H9 (cell line): ENCODE measurements at regions not wholly inside any gene's neighbourhood (a gene's known extent, or its start where the extent isn't known, plus 50 kb on each side); places are given as distances from the start of the nearest gene placed in this dataset.

Experiments used
- DNase-seq: peaks from one replicate; pipeline ENCODE4 v3.0.0-alpha.2; 2017
- H2AFZ ChIP-seq: one replicate; pipeline ENCODE4 v1.6.1; 2013; ENCODE audit warnings: mild to moderate bottlenecking, low read length, control low read depth, moderate library complexity
- H2AK5ac ChIP-seq: 2 replicates; pipeline ENCODE4 v1.6.1; 2013; ENCODE audit warnings: low read length, control low read depth, mixed read lengths; ENCODE audit not compliant: insufficient read length
- H2BK120ac ChIP-seq: one replicate; pipeline ENCODE4 v1.6.1; 2013; ENCODE audit warnings: low read depth, mild to moderate bottlenecking, low read length, control low read depth, inconsistent platforms; ENCODE audit not compliant: poor library complexity, severe bottlenecking
- H2BK12ac ChIP-seq: 2 replicates; pipeline ENCODE4 v1.6.1; 2013; ENCODE audit warnings: low read length, control low read depth, mixed read lengths, low read depth; ENCODE audit not compliant: insufficient read length
- H2BK15ac ChIP-seq: 2 replicates; pipeline ENCODE4 v1.6.1; 2013; ENCODE audit warnings: low read depth, low read length, control low read depth
- H2BK20ac ChIP-seq: one replicate; pipeline ENCODE4 v1.6.1; 2013; ENCODE audit warnings: low read depth, mild to moderate bottlenecking, low read length, control low read depth, inconsistent platforms; ENCODE audit not compliant: poor library complexity, severe bottlenecking
- H2BK5ac ChIP-seq: 2 replicates; pipeline ENCODE4 v1.6.1; 2013; ENCODE audit warnings: low read length, control low read depth, mixed read lengths; ENCODE audit not compliant: insufficient read length
- H3K14ac ChIP-seq: 2 replicates; pipeline ENCODE4 v1.6.1; 2013; ENCODE audit warnings: low read length, control low read depth; ENCODE audit not compliant: insufficient read depth
- H3K18ac ChIP-seq: 2 replicates; pipeline ENCODE4 v1.6.1; 2013; ENCODE audit warnings: low read depth, mild to moderate bottlenecking, mixed read lengths, low read length, control low read depth; ENCODE audit not compliant: insufficient read length
- H3K23ac ChIP-seq: 2 replicates; pipeline ENCODE4 v1.6.1; 2013; ENCODE audit warnings: low read length, control low read depth, mixed read lengths, low read depth; ENCODE audit not compliant: insufficient read length
- H3K23me2 ChIP-seq: 2 replicates; pipeline ENCODE4 v1.6.1; 2013; ENCODE audit warnings: low read depth, mild to moderate bottlenecking, mixed read lengths, low read length, control low read depth; ENCODE audit not compliant: insufficient read length, poor library complexity, severe bottlenecking
- H3K27ac ChIP-seq: 2 replicates; pipeline ENCODE4 v1.5.1; 2013; ENCODE audit warnings: low read length, control low read depth, mixed read lengths, low read depth; ENCODE audit not compliant: insufficient read length
- H3K27me3 ChIP-seq: 2 replicates; pipeline ENCODE4 v1.6.1; 2013; ENCODE audit warnings: low read length, control low read depth, inconsistent platforms; ENCODE audit not compliant: insufficient read depth
- H3K4ac ChIP-seq: 2 replicates; pipeline ENCODE4 v1.6.1; 2013; ENCODE audit warnings: low read depth, mild to moderate bottlenecking, control low read depth, inconsistent platforms, low read length, moderate library complexity
- H3K4me1 ChIP-seq: 2 replicates; pipeline ENCODE4 v1.6.1; 2013; ENCODE audit warnings: low read length, control low read depth, inconsistent platforms; ENCODE audit not compliant: insufficient read depth
- H3K4me2 ChIP-seq: 2 replicates; pipeline ENCODE4 v1.6.1; 2013; ENCODE audit warnings: low read length, control low read depth, mixed read lengths; ENCODE audit not compliant: insufficient read length, insufficient read depth
- H3K56ac ChIP-seq: 2 replicates; pipeline ENCODE4 v1.6.1; 2013; ENCODE audit warnings: low read depth, mild to moderate bottlenecking, mixed read lengths, low read length, control low read depth; ENCODE audit not compliant: insufficient read length
- H3K79me1 ChIP-seq: 2 replicates; pipeline ENCODE4 v1.6.1; 2013; ENCODE audit warnings: low read depth, mild to moderate bottlenecking, moderate library complexity, low read length, control low read depth, inconsistent platforms; ENCODE audit not compliant: insufficient read depth, poor library complexity, severe bottlenecking
- H3K79me2 ChIP-seq: 2 replicates; pipeline ENCODE4 v1.6.1; 2013; ENCODE audit warnings: low read length, control low read depth, inconsistent platforms; ENCODE audit not compliant: insufficient read depth
- H3K9ac ChIP-seq: 2 replicates; pipeline ENCODE4 v1.6.1; 2013; ENCODE audit warnings: low read length, control low read depth, mixed read lengths; ENCODE audit not compliant: insufficient read length; ENCODE audit errors: extremely low read depth
- H3K9me3 ChIP-seq: one replicate; pipeline ENCODE4 v1.6.1; 2013; ENCODE audit warnings: low read depth, low read length, inconsistent platforms; ENCODE audit not compliant: control insufficient read depth
- H3T11ph ChIP-seq: one replicate; pipeline ENCODE4 v1.6.1; 2013; ENCODE audit warnings: mild to moderate bottlenecking, low read length, control low read depth, inconsistent platforms
- H4K20me1 ChIP-seq: one replicate; pipeline ENCODE4 v1.6.1; 2013; ENCODE audit not compliant: control insufficient read depth, insufficient read length, insufficient read depth
- H4K5ac ChIP-seq: 2 replicates; pipeline ENCODE4 v1.6.1; 2013; ENCODE audit warnings: low read depth, mild to moderate bottlenecking, mixed read lengths, low read length, control low read depth; ENCODE audit not compliant: insufficient read length
- H4K8ac ChIP-seq: replicated peaks from 2 replicates; pipeline ENCODE4 v1.6.1; 2013; ENCODE audit warnings: low read length, control low read depth, mixed read lengths, low read depth; ENCODE audit not compliant: insufficient read length
- H4K91ac ChIP-seq: 2 replicates; pipeline ENCODE4 v1.6.1; 2013; ENCODE audit warnings: low read depth, mild to moderate bottlenecking, moderate library complexity, mixed read lengths, low read length, control low read depth; ENCODE audit not compliant: insufficient read length
- H3K27ac Mint-ChIP-seq, 3 experiments: 2 replicates in 2 of 3; 3 replicates in 1 of 3; pipeline ENCODE4 v1.8.0; 2020 to 2021; ENCODE audit warnings: mixed read lengths in 3 of 3, mild to moderate bottlenecking in 1 of 3, moderate library complexity in 1 of 3
- H3K27me3 Mint-ChIP-seq: 2 replicates; pipeline ENCODE4 v1.8.0; 2021; ENCODE audit warnings: low read depth, mild to moderate bottlenecking, moderate library complexity, mixed read lengths
- H3K36me3 Mint-ChIP-seq, 3 experiments: 2 replicates in 2 of 3; 3 replicates in 1 of 3; pipeline ENCODE4 v1.8.0; 2020 to 2021; ENCODE audit warnings: low read depth in 3 of 3, mixed read lengths in 3 of 3; ENCODE audit not compliant: insufficient read depth in 1 of 3
- H3K4me1 Mint-ChIP-seq, 2 experiments: 2 replicates each; pipeline ENCODE4 v1.8.0; 2020; ENCODE audit warnings: mixed read lengths in 2 of 2
- H3K4me3 Mint-ChIP-seq, 2 experiments: 2 replicates in 1 of 2; 3 replicates in 1 of 2; pipeline ENCODE4 v1.8.0; 2020 to 2021; ENCODE audit warnings: mild to moderate bottlenecking in 2 of 2, mixed read lengths in 2 of 2, moderate library complexity in 1 of 2
- H3K9me3 Mint-ChIP-seq, 2 experiments: 2 replicates in 1 of 2; 3 replicates in 1 of 2; pipeline ENCODE4 v1.8.0; 2020; ENCODE audit warnings: mild to moderate bottlenecking in 2 of 2, mixed read lengths in 2 of 2, moderate library complexity in 1 of 2
- WGBS: extraction: QIAGEN DNeasy Blood & Tissue Kit; methylation state at CpG from one replicate; pipeline ENCODE4 v1.1.7; 2013; ENCODE audit warnings: missing lambda C conversion rate, low lambda C conversion rate, mixed read lengths; ENCODE audit not compliant: insufficient read length; ENCODE audit errors: extremely low coverage; 5-methylcytosine and 5-hydroxymethylcytosine counted together
- TF ChIP-seq, protein P1 (sequence below): fragments of 200-600 bp; sonication (generic); conservative IDR thresholded peaks from 3 replicates; pipeline ENCODE4 v1.8.0; 2021; ENCODE audit warnings: antibody characterized with exemption, mild to moderate bottlenecking

DNA sequence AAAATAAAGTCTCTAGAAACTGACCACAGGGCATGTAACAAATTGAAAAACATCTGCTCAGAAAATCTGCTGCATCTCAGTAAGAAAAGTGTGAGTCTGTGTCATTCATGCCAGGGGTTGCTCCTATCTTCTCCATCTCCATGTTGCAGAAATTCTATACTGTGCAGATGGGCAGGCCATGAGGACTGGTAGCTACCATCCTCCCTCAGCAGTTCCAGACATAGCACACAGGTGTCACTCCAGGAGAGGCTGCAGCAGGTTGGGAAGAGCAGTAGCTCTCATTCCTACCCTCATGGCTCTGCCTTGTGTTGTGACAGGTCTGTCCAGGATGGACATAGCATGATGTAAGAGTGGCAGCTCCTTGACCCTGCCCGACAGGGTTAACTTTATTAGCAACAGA is 173.4 kb downstream of the NDUFS4 start:
- Mint-ChIP-seq H3K27ac (no peak overlapping the region), H3K27me3 (no peaks in the 10 kb centered on the region), H3K36me3 (peaks cover 0 to 2% (median 0%) of the 10 kb centered on the region in 3 experiments; a peak in 3 of 7 replicates), H3K9me3 (peaks cover 0 to 6% of the 10 kb centered on the region in 2 experiments; a peak in 2 of 5 replicates), H3K4me3 (no peak overlapping the region), H3K4me1 (no peaks in the 10 kb centered on the region; a peak in 2 of 4 replicates)
- Histone ChIP-seq H3K4me2 (no peak overlapping the region), H2AFZ (no peak overlapping the region), H3T11ph (no peak overlapping the region), H3K4ac (no peak overlapping the region), H4K91ac (no peak overlapping the region), H3K79me2 (no peaks in the 10 kb centered on the region), H3K14ac (no peak overlapping the region), H2BK20ac (no peak overlapping the region), H3K23me2 (no peaks in the 10 kb centered on the region), H3K79me1 (no peaks in the 10 kb centered on the region), H2BK5ac (no peak overlapping the region), H2BK15ac (no peak overlapping the region), H4K20me1 (no peaks in the 10 kb centered on the region), H3K23ac (no peak overlapping the region), H3K18ac (no peak overlapping the region), H4K5ac (no peak overlapping the region), H3K9me3 (no peaks in the 10 kb centered on the region), H3K56ac (no peak overlapping the region), H3K27me3 (no peaks in the 10 kb centered on the region), H4K8ac (no peak overlapping the region), H2AK5ac (no peak overlapping the region), H3K4me1 (no peaks in the 10 kb centered on the region), H3K27ac (no peak overlapping the region), H2BK120ac (no peak overlapping the region), H3K9ac (no peak overlapping the region), H2BK12ac (no peak overlapping the region)
- TF ChIP-seq, protein P1, sequence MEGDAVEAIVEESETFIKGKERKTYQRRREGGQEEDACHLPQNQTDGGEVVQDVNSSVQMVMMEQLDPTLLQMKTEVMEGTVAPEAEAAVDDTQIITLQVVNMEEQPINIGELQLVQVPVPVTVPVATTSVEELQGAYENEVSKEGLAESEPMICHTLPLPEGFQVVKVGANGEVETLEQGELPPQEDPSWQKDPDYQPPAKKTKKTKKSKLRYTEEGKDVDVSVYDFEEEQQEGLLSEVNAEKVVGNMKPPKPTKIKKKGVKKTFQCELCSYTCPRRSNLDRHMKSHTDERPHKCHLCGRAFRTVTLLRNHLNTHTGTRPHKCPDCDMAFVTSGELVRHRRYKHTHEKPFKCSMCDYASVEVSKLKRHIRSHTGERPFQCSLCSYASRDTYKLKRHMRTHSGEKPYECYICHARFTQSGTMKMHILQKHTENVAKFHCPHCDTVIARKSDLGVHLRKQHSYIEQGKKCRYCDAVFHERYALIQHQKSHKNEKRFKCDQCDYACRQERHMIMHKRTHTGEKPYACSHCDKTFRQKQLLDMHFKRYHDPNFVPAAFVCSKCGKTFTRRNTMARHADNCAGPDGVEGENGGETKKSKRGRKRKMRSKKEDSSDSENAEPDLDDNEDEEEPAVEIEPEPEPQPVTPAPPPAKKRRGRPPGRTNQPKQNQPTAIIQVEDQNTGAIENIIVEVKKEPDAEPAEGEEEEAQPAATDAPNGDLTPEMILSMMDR, result peak; percentile 54
- no CpG with 5 or more reads among the region's 1 CpG for WGBS
- DNase-seq, result no peak
